Lung (tissue), 11 donors: ENCODE measurements at regions not wholly inside any gene's neighbourhood (a gene's known extent, or its start where the extent isn't known, plus 50 kb on each side); places are given as distances from the start of the nearest gene placed in this dataset.

ENCODE experiments used
- ATAC-seq: fragments of 200-7000 bp; cut with Tn5 transposase; one replicate; pipeline ENCODE4 v1.9.1; 2020; ENCODE audit warnings: moderate number of reproducible peaks; ENCODE audit not compliant: insufficient read depth, low FRiP score
- DNase-seq, 3 donors: peaks; one replicate each; pipeline ENCODE4 v3.0.0-alpha.2; 2013 to 2017
- H3K27ac ChIP-seq, 2 donors: one replicate each; pipeline ENCODE4 v1.5.1; 2013; ENCODE audit warnings: mild to moderate bottlenecking in 2 of 2, moderate library complexity in 2 of 2, control low read depth in 1 of 2, inconsistent platforms in 1 of 2, low read depth in 1 of 2, low read length in 1 of 2
- H3K27me3 ChIP-seq, 3 donors: one replicate each; pipeline ENCODE4 v1.5.1; 2013; ENCODE audit warnings: low read length in 2 of 3; ENCODE audit not compliant: control insufficient read depth in 3 of 3, insufficient read depth in 3 of 3
- H3K36me3 ChIP-seq, 4 donors: one replicate each; pipeline ENCODE4 v1.5.1; 2013; ENCODE audit warnings: low read length in 4 of 4, mild to moderate bottlenecking in 1 of 4, moderate library complexity in 1 of 4; ENCODE audit not compliant: control insufficient read depth in 4 of 4, insufficient read depth in 4 of 4
- H3K4me1 ChIP-seq, 5 donors: one replicate each; pipeline ENCODE4 v1.5.1; 2013; ENCODE audit warnings: low read length in 5 of 5, mild to moderate bottlenecking in 2 of 5, moderate library complexity in 1 of 5; ENCODE audit not compliant: control insufficient read depth in 5 of 5, insufficient read depth in 5 of 5
- H3K4me3 ChIP-seq: one replicate; pipeline ENCODE4 v1.5.1; 2013; ENCODE audit warnings: mild to moderate bottlenecking, control low read depth, moderate library complexity
- H3K9ac ChIP-seq, 2 donors: one replicate each; pipeline ENCODE4 v1.5.1; 2013; ENCODE audit warnings: low read length in 2 of 2, control low read depth in 1 of 2; ENCODE audit not compliant: insufficient read depth in 1 of 2
- H3K9me3 ChIP-seq, 4 donors: one replicate each; pipeline ENCODE4 v1.5.1; 2013; ENCODE audit warnings: low read length in 3 of 4, mild to moderate bottlenecking in 1 of 4, moderate library complexity in 1 of 4; ENCODE audit not compliant: control insufficient read depth in 4 of 4, insufficient read depth in 3 of 4
- WGBS, 2 donors: extraction: QIAGEN DNeasy Blood & Tissue Kit; methylation state at CpG; one replicate each; pipeline ENCODE4 v1.1.7; 2013; 5-methylcytosine and 5-hydroxymethylcytosine counted together
- TF ChIP-seq, protein P1 (sequence below): IDR thresholded peaks from 2 replicates; pipeline ENCODE4 v1.5.1; 2012; ENCODE audit warnings: mild to moderate bottlenecking; ENCODE audit errors: control extremely low read depth, extremely low read depth
- donor health status: control.
- donor health status: control.
- donor health status: Bipolar disorder and iron deficiency.
- donor health status: healthy.
- donor health status: DM: yes; HTN: yes; CAD: no.

DNA sequence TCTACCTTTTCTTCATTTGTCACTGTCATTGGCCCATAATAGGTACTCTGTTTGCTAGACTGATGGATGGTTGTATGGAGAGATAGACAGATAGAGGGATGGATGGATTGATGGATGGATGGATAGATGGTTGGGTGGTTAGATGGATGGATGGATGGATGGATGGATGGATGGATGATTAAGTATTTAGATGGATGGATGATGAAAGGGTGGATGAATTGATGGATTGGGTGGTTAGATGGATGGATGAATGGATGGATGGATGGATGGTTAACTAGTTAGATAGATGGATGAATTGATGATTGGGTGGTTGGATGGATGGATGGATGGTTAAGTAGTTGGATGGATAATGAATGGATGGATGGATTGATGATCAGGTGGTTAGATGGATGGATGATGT is 334.7 kb upstream of the AUTS2 start:
- ATAC-seq: no peak
- H3K27ac ChIP-seq: no peak overlapping the region
- TF ChIP-seq, protein P1, sequence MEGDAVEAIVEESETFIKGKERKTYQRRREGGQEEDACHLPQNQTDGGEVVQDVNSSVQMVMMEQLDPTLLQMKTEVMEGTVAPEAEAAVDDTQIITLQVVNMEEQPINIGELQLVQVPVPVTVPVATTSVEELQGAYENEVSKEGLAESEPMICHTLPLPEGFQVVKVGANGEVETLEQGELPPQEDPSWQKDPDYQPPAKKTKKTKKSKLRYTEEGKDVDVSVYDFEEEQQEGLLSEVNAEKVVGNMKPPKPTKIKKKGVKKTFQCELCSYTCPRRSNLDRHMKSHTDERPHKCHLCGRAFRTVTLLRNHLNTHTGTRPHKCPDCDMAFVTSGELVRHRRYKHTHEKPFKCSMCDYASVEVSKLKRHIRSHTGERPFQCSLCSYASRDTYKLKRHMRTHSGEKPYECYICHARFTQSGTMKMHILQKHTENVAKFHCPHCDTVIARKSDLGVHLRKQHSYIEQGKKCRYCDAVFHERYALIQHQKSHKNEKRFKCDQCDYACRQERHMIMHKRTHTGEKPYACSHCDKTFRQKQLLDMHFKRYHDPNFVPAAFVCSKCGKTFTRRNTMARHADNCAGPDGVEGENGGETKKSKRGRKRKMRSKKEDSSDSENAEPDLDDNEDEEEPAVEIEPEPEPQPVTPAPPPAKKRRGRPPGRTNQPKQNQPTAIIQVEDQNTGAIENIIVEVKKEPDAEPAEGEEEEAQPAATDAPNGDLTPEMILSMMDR: no peak
- no peak overlapping the region for H3K4me3 ChIP-seq
- no peak for DNase-seq
- peaks cover 0 to 10% (median 9%) of the 10 kb centered on the region in 3 donors for H3K27me3 ChIP-seq
- no peaks in the 10 kb centered on the region for H3K36me3 ChIP-seq
- H3K9ac ChIP-seq: no peak overlapping the region
- peaks cover 0 to 17% (median 6%) of the 10 kb centered on the region in 5 donors for H3K4me1 ChIP-seq
- peaks cover 0 to 2% (median 0%) of the 10 kb centered on the region in 4 donors for H3K9me3 ChIP-seq

DNA sequence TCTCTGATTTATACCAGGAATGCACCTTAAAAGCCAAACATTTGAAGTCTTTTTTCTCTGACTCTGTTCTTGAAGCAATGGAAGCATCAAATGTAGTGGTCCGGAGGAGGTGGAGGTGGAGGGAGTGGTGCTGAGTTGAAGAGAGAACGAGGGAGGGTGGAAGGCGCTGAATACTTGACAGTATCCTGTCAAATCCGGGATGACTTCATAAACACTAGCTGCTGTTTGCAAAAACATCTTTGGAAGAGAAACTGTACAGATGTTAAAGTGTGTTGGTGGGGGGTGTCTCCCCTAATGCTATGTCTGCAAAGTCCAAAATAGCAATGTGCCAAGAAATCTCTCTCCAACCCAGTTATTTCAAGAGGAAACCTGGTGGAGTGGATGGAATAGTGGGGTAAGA is 328.5 kb upstream of the AUTS2 start:
- DNase-seq (peak in 2 of 3 donors; percentile 16 to 55), ATAC-seq (no peak)
- Histone ChIP-seq H3K36me3 (no peaks in the 10 kb centered on the region), H3K9ac (no peak overlapping the region), H3K27me3 (peaks cover 0 to 3% (median 0%) of the 10 kb centered on the region in 3 donors), H3K27ac (no peak overlapping the region), H3K4me3 (no peak overlapping the region), H3K4me1 (peaks cover 0 to 19% (median 0%) of the 10 kb centered on the region in 5 donors), H3K9me3 (peaks cover 0 to 5% (median under 1%) of the 10 kb centered on the region in 4 donors)
- TF ChIP-seq, protein P1: no peak
- 60 to 69% methylated on average over 4 of the region's 4 CpGs for WGBS, 2 donors

DNA sequence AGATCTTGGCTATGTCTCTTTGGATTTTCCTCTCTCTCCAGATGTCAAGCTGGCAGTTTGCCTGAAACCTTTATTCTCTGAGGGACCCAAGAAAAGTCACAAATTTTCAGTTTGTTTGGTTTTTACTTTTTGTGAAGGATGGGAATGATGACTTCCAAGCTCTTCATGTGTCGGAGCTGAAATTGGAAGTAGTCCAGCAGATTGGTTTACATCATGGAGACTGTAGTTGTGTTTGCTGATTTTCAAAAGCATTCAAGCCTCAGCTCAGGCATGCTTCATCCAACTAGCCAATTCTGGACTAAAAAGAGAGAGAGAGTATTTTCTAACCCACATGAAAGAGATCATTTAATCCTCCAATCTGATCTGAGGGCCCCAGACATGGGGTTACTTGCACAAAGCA is 326.2 kb upstream of the AUTS2 start:
- ATAC-seq (no peak), DNase-seq (peak; percentile 42 to 96 (median 92))
- Histone ChIP-seq H3K27me3 (no peaks in the 10 kb centered on the region), H3K4me1 (peaks cover 0 to 37% (median 4%) of the 10 kb centered on the region in 5 donors), H3K9me3 (peaks cover 0 to 5% (median under 1%) of the 10 kb centered on the region in 4 donors), H3K27ac (no peak overlapping the region), H3K9ac (no peak overlapping the region), H3K4me3 (no peak overlapping the region), H3K36me3 (no peaks in the 10 kb centered on the region)
- WGBS, 2 donors: 64 to 90% methylated on average over 1 of the region's 1 CpG
- TF ChIP-seq, protein P1: no peak
